Natural killer cell (primary cell): ENCODE measurements at regions not wholly inside any gene's neighbourhood (a gene's known extent, or its start where the extent isn't known, plus 50 kb on each side); places are given as distances from the start of the nearest gene placed in this dataset.
"Not testable (repeated sequence)": the region's sequence is repeated elsewhere in the genome, so short reads cannot be mapped to it uniquely, and the experiment has no call there.

Experiments
- ATAC-seq, 3 donors: fragments of 150-1000 bp in 2 of 3; fragments of 200-7000 bp in 1 of 3; cut with Tn5 transposase; 1 replicate in 1 of 3; 2 replicates in 2 of 3; pipeline ENCODE4 v1.10.0; 2021; ENCODE audit warnings: mild to moderate bottlenecking in 2 of 3, moderate library complexity in 2 of 3
- DNase-seq, 2 donors: peaks; one replicate each; pipeline versions ENCODE4 v3.0.0 to v3.0.0-alpha.2; 2013 to 2021; ENCODE audit warnings: mixed read lengths in 1 of 2
- H3K27ac ChIP-seq: one replicate; pipeline ENCODE4 v1.5.1; 2013; ENCODE audit warnings: mild to moderate bottlenecking, low read length
- H3K27me3 ChIP-seq: one replicate; pipeline ENCODE4 v1.6.1; 2013; ENCODE audit warnings: low read length; ENCODE audit not compliant: control insufficient read depth, insufficient read depth
- H3K36me3 ChIP-seq: one replicate; pipeline ENCODE4 v1.6.1; 2013; ENCODE audit warnings: low read length; ENCODE audit not compliant: control insufficient read depth, insufficient read depth
- H3K4me1 ChIP-seq: one replicate; pipeline ENCODE4 v1.6.1; 2013; ENCODE audit warnings: low read length; ENCODE audit not compliant: control insufficient read depth, insufficient read depth
- H3K4me3 ChIP-seq: one replicate; pipeline ENCODE4 v1.5.1; 2013; ENCODE audit warnings: low read length
- H3K9me3 ChIP-seq: one replicate; pipeline ENCODE4 v1.6.1; 2013; ENCODE audit warnings: low read length; ENCODE audit not compliant: control insufficient read depth, insufficient read depth
- H3K27ac Mint-ChIP-seq, 2 donors: one replicate each; pipeline ENCODE4 v1.8.0; 2022; ENCODE audit warnings: mild to moderate bottlenecking in 2 of 2, mixed read lengths in 2 of 2, moderate library complexity in 1 of 2
- H3K27me3 Mint-ChIP-seq, 2 donors: one replicate each; pipeline ENCODE4 v1.8.0; 2022; ENCODE audit warnings: low read depth in 2 of 2, mixed read lengths in 2 of 2
- H3K36me3 Mint-ChIP-seq: one replicate; pipeline ENCODE4 v1.8.0; 2022; ENCODE audit warnings: mixed read lengths
- H3K4me1 Mint-ChIP-seq, 2 donors: one replicate each; pipeline ENCODE4 v1.8.0; 2022; ENCODE audit warnings: mixed read lengths in 2 of 2
- H3K4me3 Mint-ChIP-seq: one replicate; pipeline ENCODE4 v1.8.0; 2022; ENCODE audit warnings: mild to moderate bottlenecking, moderate library complexity, mixed read lengths
- H3K9me3 Mint-ChIP-seq, 2 donors: one replicate each; pipeline ENCODE4 v1.8.0; 2022; ENCODE audit warnings: mixed read lengths in 2 of 2
- WGBS: methylation state at CpG from one replicate; pipeline ENCODE4 v1.1.7; 2013; ENCODE audit warnings: missing lambda C conversion rate; ENCODE audit not compliant: insufficient coverage; 5-methylcytosine and 5-hydroxymethylcytosine counted together
- intact Hi-C: fragments of 100-400 bp; cut with micrococcal nuclease; formaldehyde crosslinking; loops from one replicate; pipeline ENCODE4 v1.14.2; 2022
- TF ChIP-seq, protein P1 (sequence below): fragments of 200-600 bp; IDR thresholded peaks from one replicate; pipeline ENCODE4 v1.8.0; 2022; ENCODE audit warnings: antibody characterized with exemption

GRCh38 chr10:33833566-33833965, 499.1 kb upstream of the NRP1 start:
- H3K36me3 ChIP-seq: no peaks in the 10 kb centered on the region
- intact Hi-C loops: no loop called here
- H3K4me1 ChIP-seq: no peaks in the 10 kb centered on the region
- no peak for DNase-seq
- Mint-ChIP-seq H3K4me1 (no peaks in the 10 kb centered on the region), H3K27ac (no peak overlapping the region), H3K27me3 (peaks cover 3 to 8% of the 10 kb centered on the region in 2 donors), H3K36me3 (no peaks in the 10 kb centered on the region), H3K9me3 (peaks cover 0 to 2% of the 10 kb centered on the region in 2 donors), H3K4me3 (no peak overlapping the region)
- no peak overlapping the region for H3K27ac ChIP-seq
- 90% methylated on average over 5 of the region's 5 CpGs for WGBS
- no peak for ATAC-seq
- no peaks in the 10 kb centered on the region for H3K9me3 ChIP-seq
- H3K4me3 ChIP-seq: no peak overlapping the region
- H3K27me3 ChIP-seq: no peaks in the 10 kb centered on the region
- TF ChIP-seq, protein P1, sequence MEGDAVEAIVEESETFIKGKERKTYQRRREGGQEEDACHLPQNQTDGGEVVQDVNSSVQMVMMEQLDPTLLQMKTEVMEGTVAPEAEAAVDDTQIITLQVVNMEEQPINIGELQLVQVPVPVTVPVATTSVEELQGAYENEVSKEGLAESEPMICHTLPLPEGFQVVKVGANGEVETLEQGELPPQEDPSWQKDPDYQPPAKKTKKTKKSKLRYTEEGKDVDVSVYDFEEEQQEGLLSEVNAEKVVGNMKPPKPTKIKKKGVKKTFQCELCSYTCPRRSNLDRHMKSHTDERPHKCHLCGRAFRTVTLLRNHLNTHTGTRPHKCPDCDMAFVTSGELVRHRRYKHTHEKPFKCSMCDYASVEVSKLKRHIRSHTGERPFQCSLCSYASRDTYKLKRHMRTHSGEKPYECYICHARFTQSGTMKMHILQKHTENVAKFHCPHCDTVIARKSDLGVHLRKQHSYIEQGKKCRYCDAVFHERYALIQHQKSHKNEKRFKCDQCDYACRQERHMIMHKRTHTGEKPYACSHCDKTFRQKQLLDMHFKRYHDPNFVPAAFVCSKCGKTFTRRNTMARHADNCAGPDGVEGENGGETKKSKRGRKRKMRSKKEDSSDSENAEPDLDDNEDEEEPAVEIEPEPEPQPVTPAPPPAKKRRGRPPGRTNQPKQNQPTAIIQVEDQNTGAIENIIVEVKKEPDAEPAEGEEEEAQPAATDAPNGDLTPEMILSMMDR: no peak

DNA sequence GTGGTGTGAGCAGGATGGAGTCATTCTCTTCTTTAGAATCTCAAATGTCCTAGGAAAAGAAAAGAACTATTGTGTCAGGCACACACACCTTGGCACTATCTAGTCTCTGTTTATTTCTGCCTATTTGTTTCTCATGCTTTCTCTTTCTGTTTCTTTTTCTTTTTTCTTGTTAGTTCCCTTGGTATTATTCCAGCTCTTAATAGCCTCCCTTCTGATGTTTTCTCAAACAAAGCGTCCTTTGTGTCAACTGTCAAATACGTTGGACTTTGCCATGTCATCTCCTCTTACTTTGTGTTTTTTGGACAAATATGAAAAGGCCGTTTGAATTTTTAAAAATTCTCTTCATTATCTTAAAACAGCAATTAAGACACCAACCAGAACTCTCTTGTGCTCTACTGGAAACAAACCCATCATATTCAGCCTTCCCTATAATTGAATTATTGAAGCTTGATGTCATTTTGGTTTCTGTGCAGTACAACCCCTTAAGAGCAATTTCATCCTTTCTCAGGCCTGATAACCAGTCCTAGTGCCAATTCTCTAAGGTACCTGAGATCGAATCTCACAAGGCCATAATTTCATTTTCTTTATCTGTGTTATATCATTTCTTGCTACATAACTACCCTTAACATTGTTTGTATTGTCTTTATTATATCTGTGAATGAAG, 497.8 kb upstream of the NRP1 start:
- H3K4me1 Mint-ChIP-seq: no peaks in the 10 kb centered on the region
- Histone ChIP-seq H3K9me3 (no peaks in the 10 kb centered on the region), H3K27ac (no peak overlapping the region), H3K36me3 (no peaks in the 10 kb centered on the region), H3K4me3 (no peak overlapping the region), H3K4me1 (no peaks in the 10 kb centered on the region), H3K27me3 (no peaks in the 10 kb centered on the region)
- no peak overlapping the region for H3K27ac Mint-ChIP-seq
- DNase-seq (no peak), ATAC-seq (no peak)
- TF ChIP-seq, protein P1: no peak
- peaks cover 5 to 8% of the 10 kb centered on the region in 2 donors for H3K27me3 Mint-ChIP-seq
- H3K36me3 Mint-ChIP-seq: no peaks in the 10 kb centered on the region
- intact Hi-C loops: no loop called here
- 90% methylated on average over 4 of the region's 4 CpGs for WGBS
- H3K9me3 Mint-ChIP-seq: peaks cover 0 to 2% of the 10 kb centered on the region in 2 donors
- H3K4me3 Mint-ChIP-seq: no peak overlapping the region

DNA sequence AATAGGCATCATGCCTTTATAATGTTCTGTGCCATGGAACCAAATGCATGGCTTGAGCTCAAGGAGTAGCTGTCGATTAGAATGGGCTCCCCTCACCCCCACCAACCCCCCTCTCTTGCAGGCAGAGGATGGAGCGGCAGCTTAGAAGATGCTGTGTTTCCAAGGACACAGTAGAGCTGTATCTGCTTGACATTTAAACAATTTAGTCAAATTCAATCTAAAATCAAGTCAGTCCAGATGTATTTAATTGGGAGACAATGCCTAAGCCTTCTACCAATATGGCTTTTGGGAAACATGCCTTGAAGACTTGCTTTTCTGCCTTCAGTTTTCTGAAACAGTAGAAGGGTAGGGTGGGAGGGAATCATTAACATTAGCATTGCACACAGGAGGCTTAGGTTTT, 497.1 kb upstream of the NRP1 start:
- DNase-seq (no peak), ATAC-seq (no peak)
- Histone ChIP-seq H3K27ac (no peak overlapping the region), H3K27me3 (no peaks in the 10 kb centered on the region), H3K9me3 (no peaks in the 10 kb centered on the region), H3K4me1 (no peaks in the 10 kb centered on the region), H3K4me3 (no peak overlapping the region), H3K36me3 (no peaks in the 10 kb centered on the region)
- intact Hi-C loops: no loop called here
- 94% methylated on average over 2 of the region's 2 CpGs for WGBS
- H3K27me3 Mint-ChIP-seq: peaks cover 8% of the 10 kb centered on the region in 2 donors
- no peak overlapping the region for H3K27ac Mint-ChIP-seq
- no peaks in the 10 kb centered on the region for H3K4me1 Mint-ChIP-seq
- no peaks in the 10 kb centered on the region for H3K36me3 Mint-ChIP-seq
- H3K9me3 Mint-ChIP-seq: peaks cover 0 to 2% of the 10 kb centered on the region in 2 donors
- TF ChIP-seq, protein P1: no peak
- H3K4me3 Mint-ChIP-seq: no peak overlapping the region

DNA sequence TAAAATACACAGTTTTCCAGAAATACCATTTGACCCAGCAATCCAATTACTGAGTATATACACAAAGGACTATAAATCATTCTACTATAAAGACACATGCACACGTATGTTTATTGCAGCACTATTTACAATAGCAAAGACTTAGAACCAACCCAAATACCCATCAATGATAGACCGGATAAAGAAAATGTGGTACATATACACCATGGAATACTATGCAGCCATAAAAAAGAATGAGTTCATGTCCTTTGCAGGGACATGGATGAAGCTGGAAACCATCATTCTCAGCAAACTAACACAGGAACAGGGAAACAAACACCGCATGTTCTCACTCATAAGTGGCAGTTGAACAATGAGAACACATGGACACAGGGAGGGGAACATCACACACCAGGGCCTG, 495.4 kb upstream of the NRP1 start:
- H3K36me3 Mint-ChIP-seq, H3K9me3 ChIP-seq, H3K4me1 ChIP-seq, H3K9me3 Mint-ChIP-seq, intact Hi-C loops, ATAC-seq, DNase-seq, H3K4me3 ChIP-seq, H3K27ac ChIP-seq, H3K36me3 ChIP-seq, H3K4me1 Mint-ChIP-seq, H3K4me3 Mint-ChIP-seq, H3K27ac Mint-ChIP-seq, H3K27me3 ChIP-seq: not testable (repeated sequence)
- 100% methylated on average over 2 of the region's 3 CpGs for WGBS
- H3K27me3 Mint-ChIP-seq: peaks cover 8 to 11% of the 10 kb centered on the region in 2 donors
